ENCODE measurements at regions not wholly inside any gene's neighbourhood (a gene's known extent, or its start where the extent isn't known, plus 50 kb on each side); places are given as distances from the start of the nearest gene placed in this dataset.

GRCh38 chr1:14345946-14346550, 252.4 kb upstream of the KAZN start:
- TF ChIP-seq, protein P1, sequence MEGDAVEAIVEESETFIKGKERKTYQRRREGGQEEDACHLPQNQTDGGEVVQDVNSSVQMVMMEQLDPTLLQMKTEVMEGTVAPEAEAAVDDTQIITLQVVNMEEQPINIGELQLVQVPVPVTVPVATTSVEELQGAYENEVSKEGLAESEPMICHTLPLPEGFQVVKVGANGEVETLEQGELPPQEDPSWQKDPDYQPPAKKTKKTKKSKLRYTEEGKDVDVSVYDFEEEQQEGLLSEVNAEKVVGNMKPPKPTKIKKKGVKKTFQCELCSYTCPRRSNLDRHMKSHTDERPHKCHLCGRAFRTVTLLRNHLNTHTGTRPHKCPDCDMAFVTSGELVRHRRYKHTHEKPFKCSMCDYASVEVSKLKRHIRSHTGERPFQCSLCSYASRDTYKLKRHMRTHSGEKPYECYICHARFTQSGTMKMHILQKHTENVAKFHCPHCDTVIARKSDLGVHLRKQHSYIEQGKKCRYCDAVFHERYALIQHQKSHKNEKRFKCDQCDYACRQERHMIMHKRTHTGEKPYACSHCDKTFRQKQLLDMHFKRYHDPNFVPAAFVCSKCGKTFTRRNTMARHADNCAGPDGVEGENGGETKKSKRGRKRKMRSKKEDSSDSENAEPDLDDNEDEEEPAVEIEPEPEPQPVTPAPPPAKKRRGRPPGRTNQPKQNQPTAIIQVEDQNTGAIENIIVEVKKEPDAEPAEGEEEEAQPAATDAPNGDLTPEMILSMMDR (IDR thresholded peaks at IDR 0.05; ENCODE audit: insufficient read depth, low read length): no peak
- TF ChIP-seq REST (IDR thresholded peaks at IDR 0.05; ENCODE audit: insufficient replicate concordance, low read depth) (no peak), POLR2AphosphoS5 (IDR thresholded peaks at IDR 0.05; ENCODE audit: low read depth) (no peak), GABPA (IDR thresholded peaks at IDR 0.05; ENCODE audit: low read depth) (no peak)
